CD4-positive, alpha-beta T cell treated with Interleukin-12 subunit alpha and Interleukin-12 subunit beta, for 1 hour (primary cell): ENCODE measurements at regions not wholly inside any gene's neighbourhood (a gene's known extent, or its start where the extent isn't known, plus 50 kb on each side); places are given as distances from the start of the nearest gene placed in this dataset.

Source experiments
- DNase-seq: peaks from one replicate; pipeline ENCODE4 v3.0.0-alpha.2; 2020

- DNase-seq: no peak
Measured at GRCh38 chr18:5091741-5092140, 105.3 kb downstream of the AKAIN1 start.

- no peak for DNase-seq
Measured at GRCh38 chr18:5075297-5075696, 121.8 kb downstream of the AKAIN1 start.

GRCh38 chr18:5073026-5073944 lies 123.8 kb downstream of the AKAIN1 start:
- peak; percentile 33 for DNase-seq

GRCh38 chr18:5068851-5069250 lies 128.2 kb downstream of the AKAIN1 start:
- no peak for DNase-seq

GRCh38 chr18:5066380-5066977 lies 130.6 kb downstream of the AKAIN1 start:
- no peak for DNase-seq

GRCh38 chr18:5065615-5066014 lies 131.4 kb downstream of the AKAIN1 start:
- DNase-seq: no peak

GRCh38 chr18:5064841-5065370 lies 132.2 kb downstream of the AKAIN1 start:
- DNase-seq: no peak

- no peak for DNase-seq
Measured at GRCh38 chr18:5061785-5062184, 135.3 kb downstream of the AKAIN1 start.

GRCh38 chr18:5060543-5060942 lies 136.5 kb downstream of the AKAIN1 start:
- DNase-seq: no peak

GRCh38 chr18:5059696-5060032 lies 137.4 kb downstream of the AKAIN1 start:
- DNase-seq: no peak

GRCh38 chr18:5058768-5059695 lies 138.0 kb downstream of the AKAIN1 start:
- DNase-seq: peak; percentile 54

GRCh38 chr18:5057386-5058348 lies 139.4 kb downstream of the AKAIN1 start:
- DNase-seq: peak; percentile 53

GRCh38 chr18:5052491-5052890 lies 144.6 kb downstream of the AKAIN1 start:
- DNase-seq: no peak

GRCh38 chr18:5051207-5051606 lies 145.8 kb downstream of the AKAIN1 start:
- DNase-seq: no peak

- no peak for DNase-seq
Measured at GRCh38 chr18:5049124-5049523, 147.9 kb downstream of the AKAIN1 start.

GRCh38 chr18:5040476-5040875 lies 156.6 kb downstream of the AKAIN1 start:
- no peak for DNase-seq

- DNase-seq: no peak
Measured at GRCh38 chr18:5036523-5036922, 160.5 kb downstream of the AKAIN1 start.

GRCh38 chr18:5031216-5031615 lies 165.8 kb downstream of the AKAIN1 start:
- no peak for DNase-seq

- DNase-seq: no peak
Measured at GRCh38 chr18:5030636-5031035, 166.4 kb downstream of the AKAIN1 start.

GRCh38 chr18:5029592-5029991 lies 167.5 kb downstream of the AKAIN1 start:
- no peak for DNase-seq

- no peak for DNase-seq
Measured at GRCh38 chr18:5024741-5025140, 172.3 kb downstream of the AKAIN1 start.

- DNase-seq: no peak
Measured at GRCh38 chr18:5021558-5021957, 175.5 kb downstream of the AKAIN1 start.
